GM12874 (cell line): ENCODE measurements at regions not wholly inside any gene's neighbourhood (a gene's known extent, or its start where the extent isn't known, plus 50 kb on each side); places are given as distances from the start of the nearest gene placed in this dataset.

ENCODE experiments used
- TF ChIP-seq, protein P1 (sequence below): IDR thresholded peaks from 2 replicates; pipeline ENCODE4 v1.5.1; 2011; ENCODE audit warnings: low read depth, mild to moderate bottlenecking, control low read depth, low read length, moderate library complexity; ENCODE audit not compliant: insufficient read depth

DNA sequence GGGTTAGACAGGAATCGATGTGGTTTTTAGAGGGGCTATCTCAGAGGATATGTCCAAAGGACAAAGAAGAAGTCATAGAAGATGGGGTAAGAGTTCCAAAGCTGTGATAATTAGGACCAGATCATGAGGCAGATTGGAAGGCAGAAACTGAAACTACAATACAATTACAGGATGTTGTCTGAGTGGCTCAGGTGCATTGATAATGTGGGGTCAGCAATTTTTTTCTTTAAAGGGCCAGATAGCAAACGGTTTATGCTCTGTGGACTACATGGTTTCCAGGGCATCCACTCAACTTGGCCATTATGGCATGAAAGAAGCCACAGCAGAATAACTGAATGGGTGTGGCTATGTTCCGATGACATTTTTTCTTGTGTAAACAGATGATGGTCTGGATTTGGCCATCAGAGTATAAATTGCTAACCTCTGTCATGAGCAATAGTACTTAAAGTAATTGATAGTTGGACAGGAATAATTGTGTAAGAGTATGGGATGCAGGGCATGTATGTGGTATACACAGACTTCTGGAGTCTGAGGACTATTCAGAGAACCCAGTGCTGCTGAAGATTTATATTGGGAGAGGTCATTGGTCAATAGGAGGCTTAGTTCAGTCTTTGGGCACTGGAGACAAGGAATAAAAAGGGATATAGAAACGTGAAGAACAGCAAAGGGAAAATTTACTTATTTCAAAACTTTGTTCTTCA lies 198.4 kb upstream of the ADGRL4 start:
- TF ChIP-seq, protein P1, sequence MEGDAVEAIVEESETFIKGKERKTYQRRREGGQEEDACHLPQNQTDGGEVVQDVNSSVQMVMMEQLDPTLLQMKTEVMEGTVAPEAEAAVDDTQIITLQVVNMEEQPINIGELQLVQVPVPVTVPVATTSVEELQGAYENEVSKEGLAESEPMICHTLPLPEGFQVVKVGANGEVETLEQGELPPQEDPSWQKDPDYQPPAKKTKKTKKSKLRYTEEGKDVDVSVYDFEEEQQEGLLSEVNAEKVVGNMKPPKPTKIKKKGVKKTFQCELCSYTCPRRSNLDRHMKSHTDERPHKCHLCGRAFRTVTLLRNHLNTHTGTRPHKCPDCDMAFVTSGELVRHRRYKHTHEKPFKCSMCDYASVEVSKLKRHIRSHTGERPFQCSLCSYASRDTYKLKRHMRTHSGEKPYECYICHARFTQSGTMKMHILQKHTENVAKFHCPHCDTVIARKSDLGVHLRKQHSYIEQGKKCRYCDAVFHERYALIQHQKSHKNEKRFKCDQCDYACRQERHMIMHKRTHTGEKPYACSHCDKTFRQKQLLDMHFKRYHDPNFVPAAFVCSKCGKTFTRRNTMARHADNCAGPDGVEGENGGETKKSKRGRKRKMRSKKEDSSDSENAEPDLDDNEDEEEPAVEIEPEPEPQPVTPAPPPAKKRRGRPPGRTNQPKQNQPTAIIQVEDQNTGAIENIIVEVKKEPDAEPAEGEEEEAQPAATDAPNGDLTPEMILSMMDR, result no peak

GRCh38 chr1:79198832-79199231 lies 192.3 kb upstream of the ADGRL4 start:
- TF ChIP-seq, protein P1, result no peak

GRCh38 chr1:79197421-79197820 lies 190.9 kb upstream of the ADGRL4 start:
- TF ChIP-seq, protein P1, result no peak

DNA sequence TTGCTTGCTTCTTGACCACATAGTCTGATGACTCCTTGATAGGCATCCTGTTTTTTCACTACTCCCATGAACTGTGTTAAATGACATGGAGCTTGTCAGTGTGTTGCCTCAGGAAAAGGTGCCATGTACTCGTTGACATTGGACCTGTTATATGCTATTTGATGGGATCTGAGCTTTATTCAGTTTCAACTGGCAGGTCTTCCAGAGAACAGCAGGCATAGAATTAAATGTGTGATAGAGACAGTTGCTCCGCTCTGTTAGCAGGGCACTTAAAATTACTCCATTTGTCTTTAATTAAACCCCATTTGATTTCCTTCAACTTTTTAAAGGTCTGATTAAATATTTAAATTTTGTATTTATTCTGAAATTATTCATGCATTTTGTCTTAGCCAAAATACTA lies 189.7 kb upstream of the ADGRL4 start:
- TF ChIP-seq, protein P1, result no peak

DNA sequence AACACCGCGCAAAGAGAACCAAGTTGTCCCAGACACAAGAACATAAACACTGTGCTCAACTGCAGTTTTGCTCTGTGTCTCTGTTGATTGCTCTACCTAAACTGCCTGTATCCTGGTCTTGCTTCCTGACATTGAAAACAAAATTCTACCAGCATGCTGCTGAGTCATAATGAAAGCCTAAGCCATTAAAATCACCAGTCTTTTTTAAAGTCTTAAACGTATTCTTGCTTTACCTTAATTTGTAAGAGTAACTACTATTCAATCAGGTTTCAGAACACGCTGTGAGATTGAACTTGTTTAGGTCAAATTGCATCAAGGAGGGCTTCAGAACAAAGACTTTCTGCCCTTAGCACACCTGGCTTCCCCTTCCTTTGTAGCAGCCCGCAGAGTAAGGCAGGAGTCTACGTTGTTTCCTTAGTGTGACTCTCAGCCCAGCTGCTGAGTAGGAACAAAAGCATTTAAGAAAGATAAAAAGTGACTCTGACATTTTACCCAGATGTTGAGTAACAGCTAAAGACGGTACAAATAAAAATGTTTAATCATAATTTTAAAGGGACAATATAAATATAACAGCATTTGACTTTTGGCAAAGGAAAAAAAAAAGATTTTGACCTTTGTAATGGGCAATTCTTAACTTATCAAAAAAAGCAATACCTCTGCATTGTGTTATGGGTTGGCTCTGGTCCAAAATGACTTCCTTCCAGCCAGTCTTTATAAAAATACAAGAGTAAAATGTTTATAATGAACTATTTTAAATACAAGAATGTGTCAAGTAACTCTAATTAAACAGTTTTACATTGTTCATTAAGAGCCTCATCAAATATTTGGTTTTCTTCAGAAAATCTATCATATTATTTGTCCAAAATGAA lies 186.9 kb upstream of the ADGRL4 start:
- TF ChIP-seq, protein P1, result no peak

- TF ChIP-seq, protein P1, result no peak
Observed at GRCh38 chr1:79190074-79190473, 183.5 kb upstream of the ADGRL4 start.

DNA sequence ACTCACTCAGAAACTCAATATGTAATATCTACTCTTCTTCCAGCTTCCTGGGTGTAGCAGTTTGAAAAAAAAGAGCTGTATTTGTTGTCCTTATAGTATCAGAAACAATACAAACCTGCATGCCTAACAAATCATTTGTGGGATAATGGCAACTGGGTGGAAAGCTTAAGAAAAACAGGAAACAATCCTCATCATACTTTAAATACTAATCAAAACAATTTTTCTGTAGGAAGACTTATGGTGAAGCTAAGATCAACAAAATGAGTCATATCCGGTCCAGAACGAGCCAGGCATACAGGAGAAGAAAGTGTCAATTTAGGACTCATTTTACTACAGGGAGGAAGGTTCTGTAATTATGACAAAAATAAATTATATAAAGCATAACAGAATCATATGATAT lies 181.8 kb upstream of the ADGRL4 start:
- TF ChIP-seq, protein P1, result no peak
